ENCODE measurements at regions not wholly inside any gene's neighbourhood (a gene's known extent, or its start where the extent isn't known, plus 50 kb on each side); places are given as distances from the start of the nearest gene placed in this dataset.
A peak's percentile ranks its signal among the peaks of the same experiment; 100 is the strongest.

GRCh38 chr10:31604646-31605170 is 285.7 kb downstream of the ZEB1 start:
- no peak for DNase-seq

GRCh38 chr10:31604096-31604495 is 285.1 kb downstream of the ZEB1 start:
- peak in 2 of 3 experiments; percentile 18 to 81 for DNase-seq

- DNase-seq = peak; percentile 94 to 96 (median 94)
Observed at GRCh38 chr10:31603235-31604087, 284.4 kb downstream of the ZEB1 start.

- peak; percentile 68 to 81 (median 71) for DNase-seq
Observed at GRCh38 chr10:31602541-31603234, 283.7 kb downstream of the ZEB1 start.

DNA sequence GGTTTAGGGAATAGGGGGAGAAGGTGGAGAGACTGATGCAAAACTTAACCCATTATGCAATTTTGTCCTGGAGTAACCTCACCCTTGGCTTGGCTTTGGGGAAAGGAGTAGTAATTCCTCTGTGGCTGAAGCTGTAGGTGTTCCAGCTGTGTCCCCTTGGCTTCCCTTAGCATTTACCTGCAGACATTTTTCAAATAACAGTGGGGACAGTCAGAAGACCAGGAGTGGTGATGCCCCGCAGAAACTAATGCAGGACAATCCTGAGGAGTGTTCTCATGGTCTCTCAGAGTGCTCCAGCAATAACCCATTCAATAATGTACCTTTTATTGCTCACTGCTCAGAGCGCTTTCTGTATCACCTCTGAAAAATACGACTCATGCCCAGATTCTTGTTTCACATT is 282.1 kb downstream of the ZEB1 start:
- DNase-seq = no peak

GRCh38 chr10:31599626-31600504 is 280.8 kb downstream of the ZEB1 start:
- no peak for DNase-seq

GRCh38 chr10:31596765-31597164 is 277.7 kb downstream of the ZEB1 start:
- no peak for DNase-seq

GRCh38 chr10:31595992-31596391 is 277.0 kb downstream of the ZEB1 start:
- DNase-seq = no peak

DNA sequence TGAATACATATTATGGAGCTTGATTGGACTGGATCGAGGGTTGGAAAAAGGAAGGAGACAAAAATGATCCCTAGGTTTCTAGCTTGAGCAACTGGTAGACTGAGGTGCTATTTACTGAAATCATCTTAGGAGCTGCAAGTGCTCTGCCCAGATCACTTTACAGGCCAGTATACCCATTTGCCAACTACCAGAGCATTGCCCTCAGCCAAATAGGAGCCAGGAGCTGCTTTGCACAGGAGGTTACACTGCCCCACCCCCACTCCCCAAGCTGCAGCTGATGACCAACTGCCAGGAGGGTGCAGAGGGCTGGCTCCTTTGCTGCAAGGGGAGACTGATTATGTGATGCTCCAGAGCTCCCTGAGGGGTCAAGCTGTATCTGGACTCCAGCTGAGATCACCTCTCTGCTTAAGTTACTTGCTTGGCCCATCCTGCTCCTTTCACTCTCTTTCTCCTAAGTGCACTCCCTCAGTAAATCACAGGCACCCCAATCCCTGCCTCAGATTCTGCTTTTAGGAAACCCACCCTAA is 275.4 kb downstream of the ZEB1 start:
- DNase-seq = no peak

- no peak for DNase-seq
Observed at GRCh38 chr10:31593124-31593523, 274.1 kb downstream of the ZEB1 start.

- DNase-seq = no peak
Observed at GRCh38 chr10:31591569-31591968, 272.6 kb downstream of the ZEB1 start.

DNA sequence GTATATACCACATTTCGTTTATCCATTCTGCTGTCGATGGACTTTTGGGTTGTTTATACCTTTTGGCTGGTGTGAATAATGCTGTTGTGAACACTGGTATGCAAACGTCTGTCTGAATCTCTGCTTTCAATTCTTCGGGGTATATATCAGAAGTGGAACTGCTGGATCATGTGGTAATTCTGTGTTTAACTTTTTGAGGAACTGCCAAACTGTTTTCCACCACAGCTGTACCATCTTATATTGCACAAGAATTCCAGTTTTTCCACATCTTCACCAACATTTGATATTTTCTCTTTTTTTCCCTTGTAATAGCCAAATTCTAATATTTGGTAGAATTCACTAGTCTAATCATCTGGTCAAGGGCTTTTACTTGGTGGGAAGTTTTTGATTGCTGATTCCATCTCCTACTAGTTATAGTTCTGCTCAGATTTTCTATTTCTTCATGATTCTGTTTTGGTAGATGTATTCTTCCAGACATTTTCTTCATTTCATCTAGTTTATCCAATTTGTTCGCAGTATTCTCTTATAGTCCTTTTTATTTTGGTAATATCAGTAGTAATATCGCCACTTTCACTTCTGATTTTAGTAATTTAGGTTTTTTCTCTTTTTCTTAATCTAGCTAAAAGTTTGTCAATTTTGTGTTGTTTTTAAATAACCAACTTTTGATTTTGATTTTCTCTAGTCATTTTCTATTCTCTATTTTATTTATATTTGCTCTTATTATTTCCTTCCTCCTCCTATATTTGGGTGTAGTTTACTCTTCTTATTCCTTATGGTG is 271.2 kb downstream of the ZEB1 start:
- no peak for DNase-seq

DNA sequence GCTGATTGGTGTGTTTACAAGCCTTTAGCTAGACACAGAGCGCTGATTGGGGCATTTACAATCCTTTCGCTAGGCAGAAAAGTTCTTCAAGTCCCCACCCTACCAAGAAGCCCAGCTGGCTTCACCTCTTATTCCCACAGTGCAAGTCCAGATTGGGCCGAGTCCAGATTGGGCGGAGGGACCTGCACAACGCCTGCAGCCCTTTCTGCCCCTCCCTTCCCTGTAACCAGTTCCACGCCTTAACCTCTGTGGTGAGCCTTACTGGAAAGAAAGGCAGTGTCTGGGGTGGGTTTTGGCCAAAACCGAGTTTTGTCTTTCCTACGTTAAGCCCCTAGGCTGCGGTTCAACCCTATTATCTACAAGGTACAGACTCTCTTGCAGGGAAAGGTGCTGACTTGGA is 268.7 kb downstream of the ZEB1 start:
- DNase-seq = no peak

GRCh38 chr10:31586723-31587638 is 268.0 kb downstream of the ZEB1 start:
- no peak for DNase-seq

GRCh38 chr10:31584876-31585275 is 265.9 kb downstream of the ZEB1 start:
- DNase-seq = no peak

DNA sequence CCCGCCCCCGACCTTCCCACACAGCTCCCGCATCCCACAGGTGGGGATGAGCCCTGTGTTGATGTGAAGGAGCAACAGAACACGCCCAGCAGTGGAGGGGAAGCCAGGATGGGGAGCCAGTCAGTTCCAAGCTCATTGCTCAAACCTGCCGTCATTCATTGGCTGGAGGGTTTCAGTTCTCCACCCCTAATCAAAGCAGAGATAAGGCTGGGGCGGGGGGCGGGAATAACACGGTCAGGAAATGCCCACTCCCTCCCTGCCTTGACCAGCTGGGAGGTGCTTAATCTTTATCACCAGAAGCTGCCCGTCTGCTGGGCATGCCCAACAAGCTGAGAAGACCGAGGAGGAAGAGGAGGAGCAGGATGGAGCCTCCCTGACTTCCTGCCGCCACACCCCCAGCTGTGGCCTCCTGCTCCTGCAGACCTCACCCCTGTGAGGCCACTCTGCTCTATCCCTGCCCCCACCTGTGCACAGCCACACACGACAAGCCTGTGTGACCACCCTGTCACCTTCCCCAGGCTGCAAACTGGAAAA is 265.1 kb downstream of the ZEB1 start:
- DNase-seq = no peak

- DNase-seq = no peak
Observed at GRCh38 chr10:31583293-31583692, 264.3 kb downstream of the ZEB1 start.

GRCh38 chr10:31582365-31583052 is 263.5 kb downstream of the ZEB1 start:
- no peak for DNase-seq

DNA sequence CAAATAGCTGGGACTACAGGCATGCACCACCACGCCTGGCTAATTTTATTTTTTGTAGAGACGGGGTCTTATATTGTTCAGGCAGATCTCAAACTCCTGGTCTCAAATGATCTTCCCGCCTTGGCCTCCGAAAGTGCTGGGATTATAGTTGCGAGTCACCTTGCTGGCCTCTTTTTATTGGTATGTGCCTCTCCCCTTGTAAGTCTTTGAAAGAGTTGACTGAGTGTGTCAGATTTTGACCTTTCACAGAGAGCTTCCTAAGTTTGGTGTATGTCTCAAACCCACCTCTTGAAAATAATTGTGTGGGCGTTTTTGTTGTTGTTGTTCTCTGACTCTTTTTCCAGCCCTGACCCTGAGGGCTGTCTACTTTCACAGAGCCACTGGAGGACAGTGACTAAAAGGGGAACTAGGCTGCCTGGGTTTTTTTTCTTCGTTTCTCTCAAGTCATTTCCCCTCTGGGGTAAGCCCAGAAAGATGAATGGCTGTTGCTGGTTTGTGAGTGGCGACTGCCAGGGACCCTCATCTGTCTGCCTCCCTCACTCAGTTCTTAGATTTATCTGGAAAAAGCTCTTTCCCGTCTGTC is 262.8 kb downstream of the ZEB1 start:
- no peak for DNase-seq

All from NCI-H1417 (cell line).